PC-3 (cell line): ENCODE measurements at regions not wholly inside any gene's neighbourhood (a gene's known extent, or its start where the extent isn't known, plus 50 kb on each side); places are given as distances from the start of the nearest gene placed in this dataset.

Source experiments
- CTCF ChIP-seq: fragments of 300-600 bp; sonication (generic); conservative IDR thresholded peaks from 2 replicates; pipeline ENCODE4 v1.5.1; 2017; ENCODE audit warnings: antibody characterized with exemption, low read depth, mild to moderate bottlenecking, low read length
- EZH2phosphoT487 ChIP-seq: fragments of 300-600 bp; sonication (generic); IDR thresholded peaks from 2 replicates; pipeline ENCODE4 v1.6.1; 2018; ENCODE audit warnings: mild to moderate bottlenecking, antibody characterized with exemption, low read length, borderline replicate concordance

DNA sequence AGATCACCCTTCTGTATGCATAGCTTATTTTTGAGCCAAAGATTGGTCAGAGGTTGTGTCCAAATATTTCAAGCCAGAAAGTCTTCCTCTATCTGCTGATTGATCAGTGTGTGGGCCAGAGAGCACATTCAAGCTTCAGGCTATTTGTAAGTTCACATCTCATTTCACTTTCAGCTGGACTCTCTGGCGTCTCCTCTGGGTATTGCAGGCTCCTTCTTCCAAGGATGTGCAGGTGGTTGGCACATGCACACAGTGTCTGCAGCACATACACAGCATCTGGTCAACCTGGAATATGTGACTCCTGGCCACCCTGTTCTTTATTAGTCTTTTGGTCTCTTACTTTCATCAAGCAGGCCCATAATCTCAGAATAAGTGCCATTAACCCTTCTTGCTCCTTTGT is 516.1 kb downstream of the ANXA1 start:
- TF ChIP-seq CTCF (0 out of 2 replicates have a peak, but pooled peaks have one; percentile 27), EZH2phosphoT487 (no peak)
